ENCODE measurements at regions not wholly inside any gene's neighbourhood (a gene's known extent, or its start where the extent isn't known, plus 50 kb on each side); places are given as distances from the start of the nearest gene placed in this dataset.

DNA sequence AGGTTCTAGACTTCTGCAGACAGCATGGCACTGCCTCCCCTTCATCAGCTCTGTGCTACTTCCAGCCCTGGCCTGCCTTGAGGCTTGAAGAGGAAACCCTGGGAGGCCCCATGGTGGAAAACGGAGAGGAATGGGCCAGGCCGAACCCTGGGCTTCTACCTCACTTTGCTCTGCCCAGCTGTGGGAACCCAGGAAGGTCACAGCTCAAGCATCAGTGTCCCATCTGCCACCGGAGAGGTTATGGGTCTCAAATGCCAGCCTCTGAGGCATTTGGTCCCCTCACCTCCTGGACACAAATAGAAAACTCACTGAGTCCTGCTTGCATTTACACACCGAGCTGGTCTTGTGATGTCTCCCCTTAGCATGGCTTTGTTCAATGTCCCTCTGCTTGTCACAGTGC, 80.1 kb upstream of the ALDH1B1 start:
- no peak for DNase-seq

DNA sequence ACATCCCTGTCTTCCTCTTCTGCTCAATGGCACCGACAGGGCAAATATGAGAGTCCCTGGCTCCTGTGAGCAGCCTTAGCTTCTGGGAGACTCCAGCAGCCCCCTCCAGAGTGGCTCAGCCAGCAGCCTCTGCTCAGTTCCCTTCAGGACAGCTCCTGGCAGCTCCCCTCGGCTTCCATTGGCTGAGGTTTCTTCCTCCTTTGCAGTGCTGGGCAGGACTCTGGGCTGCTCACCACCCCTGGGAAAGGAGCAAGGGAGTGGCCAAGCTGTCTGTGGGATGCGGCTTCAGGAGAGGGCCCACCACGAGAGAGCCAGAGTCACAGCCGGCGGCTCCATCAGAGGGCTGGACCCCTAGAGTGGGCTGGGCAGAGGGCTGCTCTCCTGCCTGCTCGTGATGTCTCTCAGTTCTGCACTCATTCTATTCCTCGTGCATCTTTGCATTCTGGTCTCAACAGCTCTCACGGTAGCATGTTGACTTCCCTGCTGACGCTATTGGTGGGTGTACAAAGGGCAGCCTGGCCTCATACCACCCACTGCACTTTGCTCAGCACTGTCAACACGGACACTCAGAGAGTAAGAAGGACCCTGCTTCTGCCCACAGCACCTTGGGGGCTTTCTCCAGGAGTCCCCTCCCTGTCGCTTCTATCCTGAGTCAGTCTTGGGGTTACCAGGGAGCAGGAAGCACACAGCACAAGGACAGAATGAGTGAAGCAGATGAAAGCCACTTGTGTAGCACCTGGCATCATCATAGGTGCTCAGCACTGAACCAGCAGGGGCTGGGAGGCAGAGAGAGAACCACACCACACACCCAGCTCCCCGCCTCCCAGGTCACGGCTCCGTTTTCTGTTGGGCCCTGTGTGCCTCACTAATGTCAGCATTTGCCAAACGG, 80.9 kb upstream of the ALDH1B1 start:
- DNase-seq = peak; percentile 15

DNA sequence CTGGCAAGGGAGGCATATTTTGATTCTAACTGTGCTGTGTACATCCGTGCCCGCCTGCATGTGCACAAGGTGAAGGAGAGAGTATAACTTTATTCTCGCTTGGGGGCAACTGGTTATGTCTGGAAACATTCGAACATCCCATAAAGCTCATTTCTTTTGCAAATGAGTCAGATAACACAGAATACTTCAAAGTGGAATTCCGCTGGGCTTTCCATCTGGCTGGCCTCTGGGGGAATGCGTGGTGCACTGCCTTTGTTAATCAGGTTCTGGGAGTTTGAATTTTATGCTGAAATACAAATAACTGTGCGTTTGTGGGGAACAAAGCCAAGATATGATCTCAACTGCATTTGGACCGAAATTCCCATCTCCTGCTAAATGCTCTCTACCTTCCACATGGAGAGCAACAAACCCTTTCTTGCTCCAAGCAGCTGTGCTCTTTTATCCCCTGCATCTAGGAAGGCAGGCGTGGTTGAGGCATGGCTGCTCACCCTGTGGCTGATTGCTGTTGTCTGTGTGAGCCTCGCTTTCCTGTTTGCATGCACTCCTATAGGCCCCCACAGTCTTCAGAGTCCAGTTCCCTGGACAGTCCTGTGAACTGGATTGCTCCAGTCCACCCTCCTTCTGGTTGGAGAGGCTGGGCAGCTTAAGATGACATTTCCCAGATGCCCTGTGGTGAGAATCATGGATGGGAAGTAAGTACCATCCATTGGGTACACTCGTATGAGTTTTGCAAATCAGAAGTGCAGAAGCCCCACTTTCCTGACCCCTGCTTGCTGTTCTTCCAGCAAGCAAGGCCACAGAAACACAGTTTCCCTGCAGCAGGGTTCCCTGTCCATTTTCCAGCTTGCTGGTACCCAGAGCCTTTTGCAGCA, 82.9 kb upstream of the ALDH1B1 start:
- no peak for DNase-seq

DNA sequence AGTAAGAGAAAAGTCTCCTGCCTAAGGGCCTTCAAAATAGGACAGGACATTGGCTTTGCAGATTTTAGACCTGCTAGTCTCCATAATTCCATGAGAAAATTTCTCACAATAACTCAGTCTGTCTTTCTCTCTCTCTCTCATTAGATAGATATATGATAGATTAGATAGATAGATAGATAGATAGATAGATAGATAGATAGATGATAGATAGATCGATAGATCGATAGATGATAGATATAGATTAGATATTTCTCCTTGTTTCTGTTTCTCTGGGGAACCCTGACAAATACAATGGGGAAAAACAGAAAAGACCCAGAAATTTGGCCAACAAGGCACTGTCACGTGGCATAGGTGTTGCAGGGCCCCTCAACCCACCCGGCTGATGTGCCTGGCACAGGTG, 84.4 kb upstream of the ALDH1B1 start:
- no peak for DNase-seq

DNA sequence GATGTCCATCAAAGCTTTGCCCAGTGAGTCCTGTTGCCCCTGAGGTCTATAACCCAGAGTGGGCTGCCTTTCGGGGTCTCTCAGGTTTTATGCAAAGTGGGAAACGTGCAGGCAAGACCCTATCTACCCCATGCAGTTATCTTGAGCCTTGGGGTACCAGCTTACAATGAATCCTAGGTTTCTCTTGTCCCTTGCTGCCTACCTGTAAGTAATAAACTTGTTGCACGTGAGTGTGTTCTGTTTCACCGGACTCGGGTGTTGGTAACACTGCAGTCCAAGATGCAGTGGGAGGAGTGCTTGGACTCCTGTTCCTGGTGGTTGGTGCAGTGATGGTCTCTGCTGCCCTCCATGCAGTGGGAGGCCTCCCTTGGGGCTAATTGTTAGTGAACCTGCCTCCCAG, 85.6 kb upstream of the ALDH1B1 start:
- DNase-seq = no peak

DNA sequence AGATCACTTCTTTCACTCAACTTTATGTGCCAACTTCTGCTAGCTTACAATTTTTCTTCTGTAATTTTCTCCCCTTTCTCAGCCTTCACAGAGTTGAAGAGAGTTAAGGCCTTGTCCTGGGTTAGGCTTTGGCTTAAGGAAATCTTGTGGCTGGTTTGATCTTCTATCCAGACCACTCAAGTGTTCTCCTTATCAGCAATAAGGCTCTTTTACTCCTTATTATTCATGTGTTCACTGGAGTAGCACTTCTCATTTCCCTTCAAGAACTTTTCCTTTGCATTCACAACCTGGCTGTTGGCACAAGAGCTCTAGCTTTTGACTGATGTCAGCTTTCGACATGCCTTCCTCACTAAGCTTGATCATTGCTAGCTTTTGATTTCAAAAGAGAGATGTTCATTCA, 86.9 kb upstream of the ALDH1B1 start:
- DNase-seq = no peak

DNA sequence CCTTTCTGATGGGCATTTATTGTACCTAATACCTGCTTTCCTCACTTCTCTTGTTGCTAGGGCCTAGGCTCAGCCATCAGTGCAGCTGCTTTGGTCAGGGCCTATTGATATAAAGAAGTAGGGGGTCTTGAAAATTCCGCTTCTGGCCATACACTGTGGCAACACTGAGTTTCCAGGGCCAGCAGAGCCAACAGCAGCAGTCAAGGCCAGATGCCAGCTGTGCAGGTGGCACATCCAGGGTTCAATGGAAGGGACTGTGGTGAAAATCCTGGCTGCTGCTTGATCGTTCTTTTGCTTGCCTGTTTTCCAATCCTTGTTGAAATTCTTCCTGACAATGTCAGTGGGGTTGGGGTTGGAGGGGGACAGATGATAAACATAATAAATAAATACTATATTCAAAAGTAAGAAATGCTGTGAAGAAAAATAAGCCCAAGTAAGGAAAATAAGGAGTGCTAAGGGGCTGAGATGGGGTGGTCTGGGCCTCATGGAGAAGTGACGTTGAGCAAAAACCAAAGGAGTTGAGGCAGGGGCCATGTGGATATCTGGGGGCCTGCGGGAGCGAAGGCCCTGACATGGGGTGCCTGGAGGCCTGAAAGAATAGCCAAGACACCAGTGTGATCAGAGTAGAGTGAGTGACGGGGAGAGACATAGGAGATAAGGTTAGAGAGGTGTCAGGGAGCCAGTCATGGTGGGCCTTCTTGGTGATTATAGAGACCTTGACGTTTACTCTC, 91.0 kb upstream of the ALDH1B1 start:
- DNase-seq = no peak

DNA sequence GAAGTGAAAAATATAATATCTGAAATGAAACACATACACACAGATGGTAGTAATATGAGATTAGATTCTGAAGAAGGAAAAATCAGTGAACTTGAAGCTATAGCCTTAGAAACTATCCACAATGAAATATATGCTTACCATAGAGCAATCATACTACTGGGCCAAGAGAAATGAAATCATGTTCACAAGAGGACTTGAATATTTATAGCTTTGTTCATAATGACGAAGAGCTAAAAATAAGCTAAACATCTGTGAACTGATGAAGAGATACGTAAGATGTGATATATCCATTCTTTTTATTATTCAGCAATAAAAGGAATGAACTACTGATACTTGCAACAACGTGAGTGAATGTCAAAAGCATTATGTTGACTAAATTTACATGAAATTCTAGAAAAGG, 92.6 kb upstream of the ALDH1B1 start:
- no peak for DNase-seq

DNA sequence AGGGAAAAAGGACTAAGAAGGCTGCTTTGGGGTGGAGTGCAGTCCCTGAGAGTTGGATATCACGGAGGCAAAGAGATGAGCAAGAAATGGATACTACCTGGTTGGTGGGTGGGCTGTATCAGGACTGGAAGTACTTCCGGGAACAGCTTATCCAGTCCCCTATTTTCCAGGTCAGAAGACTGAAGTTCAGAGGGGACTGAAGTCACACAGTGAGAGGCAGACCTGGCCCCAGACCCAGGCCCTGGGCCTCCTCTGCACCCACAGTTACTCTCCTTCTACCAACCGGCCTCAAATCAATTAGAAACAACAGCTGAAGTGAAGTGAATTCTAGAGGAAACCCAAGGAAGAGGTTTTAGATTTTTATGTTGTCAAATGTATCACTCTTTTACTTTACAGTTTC, 93.6 kb upstream of the ALDH1B1 start:
- no peak for DNase-seq

DNA sequence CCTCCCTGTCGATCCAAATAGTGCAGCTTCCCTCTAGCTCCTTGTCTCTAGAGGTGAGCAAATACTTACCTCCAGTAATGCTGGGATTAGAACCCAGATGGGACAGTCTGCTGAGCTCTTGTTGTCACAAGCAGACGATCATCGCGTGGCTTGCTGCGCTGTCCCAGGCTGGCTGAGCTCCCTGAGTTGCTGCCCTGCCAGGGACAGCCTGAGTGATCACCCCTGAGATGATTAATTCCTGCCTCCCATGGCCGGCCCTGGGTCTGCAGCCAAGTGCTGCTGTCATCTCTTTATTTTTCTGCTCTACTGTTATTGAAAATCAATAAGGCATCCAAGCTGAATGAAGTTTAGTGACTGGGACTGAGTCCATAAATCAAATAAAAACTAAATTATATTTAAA, 94.0 kb upstream of the ALDH1B1 start:
- no peak for DNase-seq

DNA sequence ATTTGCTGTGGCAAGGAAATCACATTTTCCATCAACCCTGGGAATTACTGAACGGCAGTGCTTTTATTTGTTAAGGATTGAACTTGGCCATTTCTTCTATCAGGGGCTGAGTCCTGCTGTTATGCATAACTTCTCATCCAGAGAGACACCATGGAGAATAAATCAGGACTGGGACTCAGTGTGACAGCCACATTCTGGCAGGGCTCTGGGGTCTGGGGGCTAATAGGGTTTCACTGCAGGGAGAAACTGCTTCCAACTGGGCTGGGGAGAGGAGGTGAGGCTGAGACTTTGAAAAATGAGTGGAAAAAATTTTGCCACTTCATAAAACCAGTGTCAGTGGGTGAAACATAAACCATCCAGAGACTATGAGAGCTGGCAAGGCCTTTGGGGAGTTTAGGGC, 95.7 kb upstream of the ALDH1B1 start:
- DNase-seq = no peak

DNA sequence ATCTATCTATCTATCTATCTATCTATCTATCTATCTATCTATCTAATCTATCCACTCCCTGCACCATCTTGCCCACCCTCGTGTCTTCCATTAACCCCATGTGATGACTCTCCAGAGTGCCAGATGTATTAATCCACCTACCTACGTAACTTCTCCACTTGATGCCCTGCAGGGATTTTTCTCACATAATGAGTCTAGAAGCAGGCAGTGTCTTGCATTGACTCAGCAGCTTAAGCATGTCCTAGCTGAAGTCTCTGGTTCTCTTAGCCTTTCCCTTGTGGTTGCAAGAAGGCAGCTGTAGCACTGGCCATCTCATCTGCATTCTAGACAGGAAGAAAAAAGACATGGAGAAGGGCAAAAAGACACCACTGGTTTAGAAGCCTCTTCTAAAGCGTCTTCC, 96.7 kb upstream of the ALDH1B1 start:
- no peak for DNase-seq

DNA sequence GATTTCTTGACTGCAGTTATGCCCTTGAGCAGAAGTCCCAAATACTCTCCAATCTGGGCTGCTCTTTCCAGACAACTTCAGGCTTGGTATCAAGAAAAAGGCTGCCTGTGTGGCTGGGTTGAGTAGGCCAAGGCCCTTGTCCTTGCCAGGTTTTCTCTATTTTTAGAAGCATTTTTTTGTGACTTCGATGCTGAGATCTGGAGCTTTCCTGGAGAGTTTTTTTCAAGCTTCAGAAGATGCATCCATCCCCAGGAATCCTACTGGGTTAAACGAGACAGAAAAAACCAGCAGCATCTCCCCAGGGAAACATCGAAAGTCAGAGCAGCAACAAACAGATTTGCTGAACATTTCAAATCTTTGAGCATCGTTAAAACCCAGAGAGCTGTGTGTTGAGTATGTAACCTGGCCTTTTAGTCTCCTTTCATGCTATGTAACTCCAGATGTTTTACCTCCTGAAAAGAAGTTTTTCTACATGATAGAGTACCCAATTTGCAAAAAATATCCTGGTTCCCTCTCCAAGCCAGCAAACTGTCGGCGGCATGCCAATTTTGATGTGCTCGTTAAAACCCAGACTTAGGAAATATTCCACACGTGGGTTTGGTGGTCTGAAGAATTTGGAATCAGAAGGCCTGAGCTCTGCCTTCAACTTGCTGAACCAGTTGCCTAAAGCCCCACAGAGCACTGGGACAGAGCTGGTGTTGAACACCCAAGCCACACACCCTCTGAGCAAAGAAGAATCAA, 98.1 kb upstream of the ALDH1B1 start:
- DNase-seq = no peak

DNA sequence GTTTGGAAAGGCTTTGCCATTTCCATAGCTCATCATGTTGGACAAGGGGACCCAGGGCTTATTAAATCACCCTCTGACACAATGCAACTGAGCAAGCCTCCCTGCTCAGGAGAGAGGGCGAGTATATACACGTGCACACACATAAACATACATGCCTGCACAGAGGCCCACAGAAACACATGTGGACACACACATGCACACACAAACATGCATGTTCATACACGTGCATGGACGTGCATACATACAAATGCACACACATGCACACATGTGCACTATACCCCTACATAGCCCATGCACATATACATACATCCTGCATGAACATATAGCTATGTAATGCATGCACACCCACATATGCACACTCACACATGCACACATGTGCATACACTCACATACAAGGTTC, 99.5 kb upstream of the ALDH1B1 start:
- no peak for DNase-seq

DNA sequence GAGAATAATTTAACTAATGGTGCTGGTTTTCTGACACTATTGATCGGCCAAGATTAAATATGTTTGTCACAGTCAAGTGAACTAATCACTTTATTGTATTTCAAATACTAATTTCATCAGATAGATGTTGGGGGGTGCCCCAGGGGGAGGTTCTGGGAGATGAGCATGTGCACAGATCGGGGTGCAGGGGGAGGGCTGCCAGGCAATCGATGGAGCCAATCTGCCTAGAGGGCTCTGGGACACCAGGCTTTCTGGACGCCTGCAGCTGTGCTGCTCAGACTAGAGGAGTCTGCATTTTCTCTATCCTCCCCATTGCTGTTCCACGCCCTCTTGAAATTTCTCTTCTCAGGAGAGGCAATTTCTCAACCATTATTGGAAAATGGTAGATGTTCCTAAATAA, 100.0 kb upstream of the ALDH1B1 start:
- DNase-seq = no peak

DNA sequence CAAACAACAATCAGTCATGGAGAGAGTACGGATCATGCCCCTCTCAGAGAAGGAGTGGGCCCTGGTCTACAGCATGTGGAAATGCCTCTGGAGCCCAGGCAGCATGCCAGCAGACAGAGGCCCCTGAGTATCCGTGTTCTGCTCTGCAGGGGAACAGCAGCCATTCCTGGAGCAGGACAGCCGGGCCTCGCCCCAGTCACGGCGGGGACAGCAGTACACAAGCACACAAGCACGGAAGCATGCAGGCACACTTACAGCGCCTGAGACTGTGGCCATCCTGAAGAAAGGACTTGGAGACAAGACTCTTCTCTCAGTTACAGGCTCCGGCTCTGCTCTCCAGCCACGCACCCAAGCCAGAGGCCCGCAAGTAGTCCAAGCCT, 102.6 kb upstream of the ALDH1B1 start:
- DNase-seq = no peak

DNA sequence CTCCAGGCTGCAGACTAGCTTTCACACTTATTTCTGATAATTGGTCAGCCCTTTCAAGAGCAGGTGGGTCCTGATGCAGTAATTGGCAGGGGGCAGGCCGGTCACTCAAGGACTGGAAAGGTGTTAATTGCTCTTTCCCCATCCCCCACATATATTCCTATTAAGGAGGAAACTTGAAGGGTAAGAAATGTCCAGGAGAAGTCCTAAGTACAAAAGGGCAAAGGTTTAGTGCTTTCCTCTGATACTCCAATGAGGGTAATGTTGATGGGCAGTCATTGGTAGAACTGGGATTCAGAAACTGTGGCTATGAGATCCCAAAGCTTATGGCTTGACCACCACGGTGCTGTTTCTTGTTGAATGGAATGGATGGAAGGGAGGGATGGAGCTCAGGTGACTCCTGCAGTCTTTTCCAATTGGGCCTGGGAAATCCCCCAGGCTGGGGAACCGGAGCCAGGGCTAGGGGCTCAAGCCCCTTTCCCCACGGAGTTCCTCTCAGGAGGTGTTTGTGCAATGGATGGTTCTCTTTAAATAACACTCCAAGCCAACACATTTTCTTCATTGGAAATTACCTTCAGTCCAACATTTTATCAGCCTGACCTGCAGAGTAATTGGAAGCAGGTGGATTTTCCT, 103.2 kb upstream of the ALDH1B1 start:
- no peak for DNase-seq

DNA sequence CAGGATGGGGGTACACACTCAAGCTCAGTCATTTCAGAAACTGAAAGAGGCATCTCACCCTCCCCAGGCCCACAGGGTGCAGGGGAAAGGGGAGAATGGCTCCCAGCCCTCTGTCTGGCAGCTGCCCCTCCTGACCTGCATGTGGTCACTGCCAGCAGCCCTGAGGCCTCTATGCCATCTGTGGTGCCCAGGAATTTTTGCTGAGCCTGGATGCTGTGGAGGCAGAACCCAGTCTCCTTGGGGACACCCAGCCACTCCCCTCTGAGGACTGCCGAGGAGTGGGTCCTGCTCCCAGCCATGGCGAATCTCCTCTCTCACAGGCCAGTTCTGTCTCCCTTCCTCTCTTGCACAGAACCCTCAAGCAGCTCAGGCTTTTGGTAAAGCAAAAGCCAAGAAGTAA, 104.0 kb upstream of the ALDH1B1 start:
- no peak for DNase-seq

DNA sequence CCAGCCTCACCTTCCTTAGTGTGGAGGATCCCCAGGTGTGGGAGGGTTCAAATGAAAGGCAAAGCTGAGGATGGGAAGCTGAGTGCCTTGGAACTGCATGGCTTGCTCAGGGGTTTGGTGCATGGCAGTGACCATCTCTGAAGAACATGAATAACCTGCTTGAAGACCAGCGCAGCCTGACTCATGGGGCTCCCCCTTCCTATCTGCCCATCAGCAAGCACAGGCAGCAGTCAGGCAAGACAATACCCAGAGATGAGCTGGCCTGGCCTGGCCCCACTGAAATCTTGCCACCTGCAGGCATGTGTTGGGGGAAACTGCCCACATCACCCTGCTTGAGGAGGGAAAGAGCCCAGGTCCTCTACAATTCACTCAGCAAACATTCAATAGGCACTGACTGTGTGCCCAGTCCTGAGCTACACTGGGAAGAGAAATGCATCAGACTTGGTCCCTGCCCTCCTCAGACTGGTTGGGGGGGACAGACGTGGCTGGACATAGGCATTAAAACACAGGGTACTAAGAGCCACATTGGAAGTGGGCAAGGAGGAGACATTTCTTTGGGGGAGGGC, 105.0 kb upstream of the ALDH1B1 start:
- DNase-seq = no peak

DNA sequence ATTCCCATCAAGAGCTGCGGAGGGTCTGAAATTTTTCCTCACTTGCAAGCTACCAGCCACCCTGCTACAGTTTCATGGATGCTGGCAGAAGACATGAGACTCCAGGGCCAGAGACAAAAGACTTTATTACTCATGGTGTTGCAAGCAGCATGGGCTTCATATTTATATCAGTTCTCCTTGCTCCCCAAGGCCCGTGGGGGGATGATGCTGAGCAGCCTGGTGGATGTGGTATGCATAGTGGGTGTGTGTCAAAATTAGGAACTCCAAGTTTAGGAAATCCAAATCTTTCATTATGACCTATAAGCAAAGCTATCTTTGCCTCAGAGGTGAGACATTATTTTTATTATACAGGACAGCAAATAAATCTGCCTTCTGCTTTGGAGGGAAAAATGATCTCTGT, 105.7 kb upstream of the ALDH1B1 start:
- no peak for DNase-seq

DNA sequence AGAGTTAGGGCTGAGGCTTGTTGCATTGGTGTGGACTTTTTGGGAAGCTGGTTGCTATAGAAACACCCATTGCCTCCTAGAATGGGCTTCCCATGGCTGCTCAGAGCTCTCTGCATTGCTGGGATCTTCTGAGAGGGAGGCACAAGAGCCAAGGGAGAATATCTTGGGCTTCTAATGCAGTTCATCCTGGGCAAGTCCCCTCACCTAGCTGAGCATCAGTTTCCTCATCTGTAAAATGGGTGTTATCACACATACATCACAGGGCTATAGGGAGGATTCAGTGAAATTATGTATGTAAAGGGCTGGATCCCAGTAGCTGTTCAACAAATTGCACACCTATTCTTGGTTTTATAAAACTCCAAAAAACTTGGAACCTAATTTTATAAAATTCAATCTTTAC, 106.1 kb upstream of the ALDH1B1 start:
- no peak for DNase-seq

DNA sequence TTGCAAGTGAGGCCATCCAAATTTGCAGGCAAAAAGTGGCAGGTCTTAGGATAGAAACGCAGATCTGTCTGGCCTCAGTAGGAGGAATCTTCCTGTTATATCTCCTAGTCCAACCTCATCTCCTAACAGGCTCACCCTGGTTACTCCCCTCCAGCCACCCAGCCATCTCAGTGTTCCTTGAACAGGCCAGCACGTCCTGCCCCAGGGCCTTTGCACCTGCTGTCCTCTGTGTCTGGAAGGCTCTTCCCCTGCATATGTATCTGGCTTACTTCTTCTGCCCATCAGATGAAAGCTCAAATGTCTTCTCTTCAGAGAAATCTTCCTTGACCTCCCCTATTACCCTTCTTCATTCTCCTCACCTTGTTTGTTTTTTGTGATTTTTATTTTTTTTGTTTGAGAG, 107.3 kb upstream of the ALDH1B1 start:
- no peak for DNase-seq

Data from NCI-H2227 treated with DMSO at 0.1 percent for 48 hours (cell line).